ENCODE measurements at regions not wholly inside any gene's neighbourhood (a gene's known extent, or its start where the extent isn't known, plus 50 kb on each side); places are given as distances from the start of the nearest gene placed in this dataset.

GRCh38 chr21:14675774-14676530 lies 129.8 kb upstream of the SAMSN1 start:
- no peak for TF ChIP-seq CTCF (IDR thresholded peaks at IDR 0.05; ENCODE audit: low read depth, low read length, poor library complexity, severe bottlenecking)
- no peak for TF ChIP-seq EZH2phosphoT487 (IDR thresholded peaks at IDR 0.05; ENCODE audit: borderline replicate concordance, low read length)
